HuH-7.5 (cell line): ENCODE measurements at regions not wholly inside any gene's neighbourhood (a gene's known extent, or its start where the extent isn't known, plus 50 kb on each side); places are given as distances from the start of the nearest gene placed in this dataset.
"Not testable (repeated sequence)": the region's sequence is repeated elsewhere in the genome, so short reads cannot be mapped to it uniquely, and the experiment has no call there.

ENCODE experiments used
- DNase-seq: peaks from one replicate; pipeline ENCODE4 v3.0.0; 2011; ENCODE audit warnings: low spot score

DNA sequence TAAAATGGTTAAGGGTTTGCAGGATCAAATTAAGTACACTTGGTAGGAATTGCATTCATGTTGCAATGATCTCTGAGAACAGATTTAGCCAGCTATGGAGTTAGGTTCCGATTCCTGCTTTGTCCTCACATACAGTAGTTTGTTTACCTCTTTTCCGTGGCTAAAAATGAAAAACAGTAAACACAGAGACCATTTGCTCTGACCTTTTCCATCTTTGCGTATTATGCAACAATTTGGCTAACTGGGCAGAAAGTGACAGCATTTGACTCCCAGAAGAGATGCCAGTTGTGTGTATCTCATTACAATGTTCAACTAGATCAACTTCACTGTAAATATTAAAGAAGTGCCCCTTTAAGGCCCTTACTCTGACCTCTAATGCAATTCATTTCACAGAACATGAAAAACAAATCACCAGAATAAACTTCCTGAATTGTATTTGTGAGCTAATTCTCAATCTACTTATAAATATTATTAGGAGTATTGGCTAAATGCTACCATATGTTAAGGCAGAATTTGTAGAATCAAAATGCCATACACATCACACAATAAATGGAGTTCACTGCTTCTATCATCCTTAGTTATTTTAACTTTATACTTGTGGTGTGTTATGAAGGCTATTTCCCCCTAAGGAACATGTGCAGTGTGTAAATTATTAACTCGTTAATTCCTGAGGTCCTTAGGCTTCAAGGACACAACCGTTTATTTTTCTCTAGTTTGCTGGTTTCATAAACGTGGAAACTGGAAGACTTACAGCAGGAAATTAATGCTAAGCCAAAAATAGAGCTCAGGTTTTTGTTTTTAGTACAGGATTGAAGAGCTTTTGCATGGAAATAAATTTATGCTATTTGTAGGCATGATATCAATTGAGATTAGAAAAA lies 380.7 kb upstream of the CITED2 start:
- no peak for DNase-seq

- no peak for DNase-seq
Measured at GRCh38 chr6:139753198-139753861, 378.9 kb upstream of the CITED2 start.

GRCh38 chr6:139752086-139752485 lies 377.6 kb upstream of the CITED2 start:
- DNase-seq: no peak

- DNase-seq: no peak
Measured at GRCh38 chr6:139751179-139751578, 376.7 kb upstream of the CITED2 start.

DNA sequence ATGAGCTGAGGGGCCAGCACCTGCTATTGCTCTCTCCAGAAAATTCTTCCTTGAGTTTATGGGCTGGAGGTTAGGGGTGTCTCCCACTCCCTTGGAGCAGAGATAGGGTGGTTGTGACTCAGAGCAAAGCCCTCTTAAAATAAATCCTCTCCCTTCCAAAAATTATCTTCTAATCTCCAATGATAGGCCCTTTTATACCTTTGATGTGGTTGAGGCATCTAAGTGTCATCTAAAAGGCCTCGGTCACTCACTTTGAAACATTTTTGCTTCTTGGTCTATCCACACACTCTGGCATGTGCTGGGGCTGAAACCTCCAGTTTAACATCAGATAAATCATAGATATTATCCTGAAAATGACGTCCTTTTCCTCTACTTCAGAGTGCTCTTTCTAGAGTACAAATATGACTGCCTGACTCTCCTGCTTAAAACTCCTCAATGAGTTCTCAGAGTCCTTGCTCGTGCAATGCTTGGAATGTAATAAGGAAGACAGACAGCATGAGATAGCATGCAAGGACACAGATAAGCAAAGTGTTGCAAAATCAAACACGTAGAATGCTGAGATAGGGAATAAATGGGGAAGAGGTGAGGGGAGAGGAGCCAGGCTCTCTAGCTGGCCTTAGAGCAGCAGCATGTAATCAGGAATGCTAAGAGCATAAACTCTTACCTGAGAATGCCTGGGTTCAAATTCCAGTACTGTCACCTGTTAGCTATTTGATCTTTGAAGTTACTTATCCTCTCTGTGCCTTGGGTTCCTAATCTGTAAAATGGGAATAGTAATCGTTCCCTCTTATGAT lies 374.1 kb upstream of the CITED2 start:
- DNase-seq: peak; percentile 21

- no peak for DNase-seq
Measured at GRCh38 chr6:139747154-139747553, 372.7 kb upstream of the CITED2 start.

DNA sequence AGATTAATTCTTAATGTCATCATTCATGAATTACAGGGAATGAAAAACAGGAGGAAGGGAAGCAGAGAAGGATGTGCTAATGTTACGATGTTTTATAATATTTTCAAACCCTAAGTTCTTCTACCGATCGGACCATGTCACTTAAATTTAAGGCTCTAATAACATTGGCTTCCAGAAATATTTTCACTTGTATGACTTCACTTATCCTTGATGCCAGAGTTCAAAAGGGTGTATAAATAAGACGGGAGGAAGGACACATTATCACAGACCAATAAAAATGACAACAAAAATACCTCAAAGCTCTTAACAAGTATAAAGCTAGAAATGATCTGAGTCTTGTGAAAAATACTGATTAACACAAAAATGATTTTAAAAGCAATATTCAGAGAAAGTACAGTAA lies 370.4 kb upstream of the CITED2 start:
- no peak for DNase-seq

- no peak for DNase-seq
Measured at GRCh38 chr6:139743664-139744437, 369.4 kb upstream of the CITED2 start.

DNA sequence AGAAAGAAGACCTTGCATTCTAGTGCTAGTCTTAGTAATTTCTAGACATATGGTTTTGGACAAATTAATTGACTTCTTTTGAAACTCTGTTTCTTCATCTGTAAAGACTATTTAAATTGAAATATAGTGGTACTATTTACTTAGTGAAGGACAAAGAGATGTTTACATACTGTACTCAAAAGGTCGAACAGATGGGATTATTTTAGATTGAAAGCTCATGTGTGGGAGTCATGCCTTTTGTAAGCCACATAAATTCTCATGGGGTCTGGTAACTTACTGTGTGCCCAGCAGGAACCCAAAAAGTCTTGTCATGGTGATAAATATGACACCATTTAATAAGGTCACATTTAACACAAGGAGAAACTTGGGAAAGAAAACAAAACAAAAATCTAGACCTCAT lies 368.2 kb upstream of the CITED2 start:
- no peak for DNase-seq

DNA sequence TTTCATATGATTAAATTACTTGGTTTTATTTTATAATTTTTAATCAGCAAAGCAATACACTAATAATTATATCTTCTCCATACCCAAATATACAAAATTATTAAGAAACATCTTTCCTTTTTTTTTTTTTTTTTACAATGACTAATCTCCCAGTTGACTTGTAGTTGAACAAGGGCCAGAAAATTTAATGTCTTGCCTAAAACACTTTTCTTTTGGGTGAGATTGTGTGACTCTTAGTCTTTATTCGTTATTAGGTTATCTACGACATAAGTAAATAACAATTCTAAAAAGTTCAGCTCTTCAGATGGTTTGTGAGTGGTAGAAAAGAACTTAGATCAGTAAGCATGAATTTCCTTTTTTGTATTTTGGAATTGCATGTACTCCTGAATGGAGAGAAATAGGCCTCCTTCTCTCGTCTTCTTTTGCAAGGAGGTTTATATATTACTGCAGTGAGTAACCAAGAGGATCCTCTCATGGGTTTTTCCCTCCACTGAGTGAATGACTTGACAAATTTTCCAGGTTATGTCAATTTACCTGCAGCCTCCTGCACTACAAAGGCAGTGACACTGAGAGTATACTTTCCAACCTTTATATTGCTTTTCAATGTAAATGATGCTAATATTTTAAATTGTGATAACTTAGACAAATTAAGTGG lies 364.5 kb upstream of the CITED2 start:
- DNase-seq: no peak

GRCh38 chr6:139736325-139736906 lies 362.0 kb upstream of the CITED2 start:
- DNase-seq: no peak

- no peak for DNase-seq
Measured at GRCh38 chr6:139732451-139732850, 358.0 kb upstream of the CITED2 start.

- no peak for DNase-seq
Measured at GRCh38 chr6:139730340-139730974, 356.0 kb upstream of the CITED2 start.

GRCh38 chr6:139728876-139729427 lies 354.5 kb upstream of the CITED2 start:
- no peak for DNase-seq

GRCh38 chr6:139726272-139726671 lies 351.8 kb upstream of the CITED2 start:
- not testable (repeated sequence) for DNase-seq

- no peak for DNase-seq
Measured at GRCh38 chr6:139722530-139722929, 348.1 kb upstream of the CITED2 start.

- DNase-seq: no peak
Measured at GRCh38 chr6:139721954-139722353, 347.5 kb upstream of the CITED2 start.

DNA sequence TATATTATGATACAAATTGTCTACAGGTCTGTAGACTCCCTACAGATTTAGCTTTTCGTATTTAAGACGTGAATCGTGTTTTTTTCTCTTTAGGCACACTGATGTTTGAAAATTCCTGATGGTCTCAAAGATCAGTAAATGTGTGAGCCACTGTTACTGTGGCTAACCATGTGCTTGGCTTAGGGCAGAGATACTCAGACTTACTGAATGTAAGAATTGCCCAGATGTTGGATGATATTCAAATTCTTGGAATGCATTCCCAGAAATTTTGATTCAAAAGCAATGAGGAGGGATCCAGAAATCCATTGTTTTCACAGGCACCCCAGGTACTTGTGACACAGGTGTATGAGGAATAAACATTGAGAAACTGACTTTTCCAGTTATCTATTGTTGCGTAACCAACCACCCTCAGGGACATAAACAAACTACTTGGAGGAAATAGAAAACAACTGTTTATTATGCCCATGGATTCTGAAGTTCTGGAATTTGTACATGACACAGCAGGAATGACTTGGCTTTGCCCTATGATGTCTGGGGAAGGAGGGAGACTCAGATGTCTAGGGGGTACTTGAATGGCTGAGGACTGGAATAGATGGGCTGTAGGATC lies 339.6 kb upstream of the CITED2 start:
- DNase-seq: no peak

DNA sequence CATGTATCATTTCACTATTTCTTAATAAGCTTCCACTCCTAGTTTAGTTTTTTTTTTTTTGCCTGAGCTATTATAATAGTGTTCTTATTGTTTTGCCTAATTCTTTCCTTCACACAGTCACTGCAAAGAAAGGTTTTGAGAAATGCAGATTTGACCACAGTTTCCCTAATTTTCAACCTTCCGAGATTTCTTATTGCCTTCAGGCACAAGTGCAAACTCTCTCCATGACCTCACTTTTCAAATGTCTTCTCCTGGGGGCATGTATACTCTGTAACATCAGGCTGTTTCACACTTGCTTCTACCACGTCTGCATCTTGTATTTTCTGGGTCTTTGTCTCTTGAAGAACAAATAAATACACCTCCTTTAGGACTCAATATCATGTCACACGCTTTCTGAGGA lies 339.0 kb upstream of the CITED2 start:
- no peak for DNase-seq

DNA sequence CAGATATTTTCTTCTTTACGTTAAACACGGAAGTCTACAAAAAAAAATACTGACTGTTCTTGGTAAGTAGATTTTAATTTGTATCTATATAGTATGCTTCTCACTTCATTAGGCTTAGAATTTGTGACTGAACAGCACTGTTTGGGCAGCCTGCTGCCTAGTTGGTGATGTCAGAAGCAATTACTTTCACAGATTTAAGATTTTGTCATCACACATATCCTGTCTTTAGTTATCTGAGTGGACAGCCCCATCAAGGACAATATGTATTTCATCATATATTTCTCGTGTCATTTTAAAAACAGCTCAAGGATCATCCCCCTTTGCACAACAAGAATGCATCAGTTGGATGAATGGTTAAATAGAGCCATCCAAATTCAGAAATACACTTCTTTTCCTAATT lies 338.4 kb upstream of the CITED2 start:
- no peak for DNase-seq
